GM18873 (cell line): ENCODE measurements at regions not wholly inside any gene's neighbourhood (a gene's known extent, or its start where the extent isn't known, plus 50 kb on each side); places are given as distances from the start of the nearest gene placed in this dataset.

Experiments
- ATAC-seq: cut with Tn5 transposase; IDR thresholded peaks from one replicate; pipeline ENCODE4 v1.9.1; 2021; ENCODE audit warnings: mild to moderate bottlenecking, moderate library complexity, moderate number of reproducible peaks; ENCODE audit not compliant: unreplicated experiment, low FRiP score

- no peak for ATAC-seq
Measured at GRCh38 chr5:170159947-170160346, 54.2 kb downstream of the FOXI1 start.

GRCh38 chr5:170161069-170161468 lies 55.4 kb downstream of the FOXI1 start:
- ATAC-seq = peak; percentile 44

GRCh38 chr5:170162631-170163321 lies 57.1 kb downstream of the FOXI1 start:
- no peak for ATAC-seq

- no peak for ATAC-seq
Measured at GRCh38 chr5:170164087-170164486, 58.4 kb downstream of the FOXI1 start.

GRCh38 chr5:170164921-170165320 lies 59.2 kb downstream of the FOXI1 start:
- ATAC-seq = no peak

- ATAC-seq = no peak
Measured at GRCh38 chr5:170166101-170166500, 60.4 kb downstream of the FOXI1 start.

GRCh38 chr5:170168002-170168401 lies 62.3 kb downstream of the FOXI1 start:
- ATAC-seq = no peak

GRCh38 chr5:170168797-170169196 lies 63.1 kb downstream of the FOXI1 start:
- ATAC-seq = no peak

- no peak for ATAC-seq
Measured at GRCh38 chr5:170169996-170170395, 62.8 kb upstream of the C5orf58 start.

GRCh38 chr5:170171811-170172210 lies 61.0 kb upstream of the C5orf58 start:
- ATAC-seq = no peak

GRCh38 chr5:170173227-170173626 lies 59.6 kb upstream of the C5orf58 start:
- no peak for ATAC-seq

GRCh38 chr5:170173647-170174046 lies 59.1 kb upstream of the C5orf58 start:
- ATAC-seq = no peak

- no peak for ATAC-seq
Measured at GRCh38 chr5:170176916-170177315, 55.9 kb upstream of the C5orf58 start.

GRCh38 chr5:170178814-170179213 lies 54.0 kb upstream of the C5orf58 start:
- ATAC-seq = no peak

- ATAC-seq = no peak
Measured at GRCh38 chr5:170179626-170180025, 53.2 kb upstream of the C5orf58 start.

GRCh38 chr5:170181902-170182301 lies 50.9 kb upstream of the C5orf58 start:
- no peak for ATAC-seq

- ATAC-seq = no peak
Measured at GRCh38 chr5:170182491-170182890, 50.3 kb upstream of the C5orf58 start.
